GM23248 (cell line): ENCODE measurements at regions not wholly inside any gene's neighbourhood (a gene's known extent, or its start where the extent isn't known, plus 50 kb on each side); places are given as distances from the start of the nearest gene placed in this dataset.

ENCODE experiments used
- DNase-seq: peaks from one replicate; pipeline ENCODE4 v3.0.0-alpha.2; 2015
- H2AFZ ChIP-seq: fragments of 200-600 bp; sonication (generic); 2 replicates; pipeline ENCODE4 v1.6.1; 2016; ENCODE audit warnings: antibody characterized with exemption
- H3F3A ChIP-seq: fragments of 200-600 bp; sonication (generic); 2 replicates; pipeline ENCODE4 v1.6.1; 2016; ENCODE audit warnings: mild to moderate bottlenecking, antibody characterized with exemption, mixed run types; ENCODE audit not compliant: insufficient read depth
- H3K27ac ChIP-seq: fragments of 200-600 bp; sonication (generic); 2 replicates; pipeline ENCODE4 v1.5.1; 2016; ENCODE audit warnings: mild to moderate bottlenecking
- H3K27me3 ChIP-seq: fragments of 200-600 bp; sonication (generic); replicated peaks from 2 replicates; pipeline ENCODE4 v1.6.1; 2016; ENCODE audit warnings: mild to moderate bottlenecking; ENCODE audit not compliant: insufficient read depth
- H3K36me3 ChIP-seq: fragments of 200-600 bp; sonication (generic); 2 replicates; pipeline ENCODE4 v1.6.1; 2016; ENCODE audit warnings: low read depth, mild to moderate bottlenecking
- H3K4me1 ChIP-seq: fragments of 200-600 bp; sonication (generic); 2 replicates; pipeline ENCODE4 v1.6.1; 2016; ENCODE audit warnings: mild to moderate bottlenecking; ENCODE audit not compliant: insufficient read depth
- H3K4me2 ChIP-seq: fragments of 200-600 bp; sonication (generic); one replicate; pipeline ENCODE4 v1.6.1; 2016; ENCODE audit warnings: mild to moderate bottlenecking; ENCODE audit not compliant: unreplicated experiment
- H3K4me3 ChIP-seq: fragments of 200-600 bp; sonication (generic); 2 replicates; pipeline ENCODE4 v1.5.1; 2016; ENCODE audit warnings: mild to moderate bottlenecking
- H3K79me2 ChIP-seq: fragments of 200-600 bp; sonication (generic); 2 replicates; pipeline ENCODE4 v1.6.1; 2016; ENCODE audit warnings: mild to moderate bottlenecking; ENCODE audit not compliant: insufficient read depth
- H3K9ac ChIP-seq: fragments of 200-600 bp; sonication (generic); 2 replicates; pipeline ENCODE4 v1.6.1; 2016; ENCODE audit warnings: mild to moderate bottlenecking
- H3K9me2 ChIP-seq: fragments of 200-600 bp; sonication (generic); 2 replicates; pipeline ENCODE4 v1.6.1; 2016; ENCODE audit warnings: mixed run types, mild to moderate bottlenecking, moderate library complexity; ENCODE audit not compliant: insufficient read depth
- H3K9me3 ChIP-seq: fragments of 200-600 bp; sonication (generic); one replicate; pipeline ENCODE4 v1.6.1; 2017; ENCODE audit warnings: low read depth
- H4K20me1 ChIP-seq: fragments of 200-600 bp; sonication (generic); 2 replicates; pipeline ENCODE4 v1.6.0; 2016; ENCODE audit not compliant: insufficient read depth
- EZH2 ChIP-seq: fragments of 200-600 bp; sonication (generic); IDR thresholded peaks from 2 replicates; pipeline ENCODE4 v1.6.1; 2018; ENCODE audit warnings: antibody characterized with exemption, mild to moderate bottlenecking; ENCODE audit not compliant: insufficient read depth, poor library complexity, severe bottlenecking
- EZH2phosphoT487 ChIP-seq: fragments of 200-600 bp; sonication (generic); IDR thresholded peaks from 2 replicates; pipeline ENCODE4 v1.6.1; 2018; ENCODE audit warnings: antibody characterized with exemption, moderate library complexity, mild to moderate bottlenecking, low read depth; ENCODE audit not compliant: insufficient read depth
- whole genome bisulfite sequencing, 2 experiments: methylation state at CpG; one replicate each; pipeline ENCODE4 v1.1.6; 2015 to 2017; ENCODE audit warnings: low lambda C conversion rate in 2 of 2, low coverage in 1 of 2; ENCODE audit errors: missing lambda C conversion rate in 2 of 2; 5-methylcytosine and 5-hydroxymethylcytosine counted together
- in situ Hi-C: fragments of 300-500 bp; cut with MboI; formaldehyde crosslinking; loops from 2 replicates; pipeline ENCODE4 v1.15.0; 2020

DNA sequence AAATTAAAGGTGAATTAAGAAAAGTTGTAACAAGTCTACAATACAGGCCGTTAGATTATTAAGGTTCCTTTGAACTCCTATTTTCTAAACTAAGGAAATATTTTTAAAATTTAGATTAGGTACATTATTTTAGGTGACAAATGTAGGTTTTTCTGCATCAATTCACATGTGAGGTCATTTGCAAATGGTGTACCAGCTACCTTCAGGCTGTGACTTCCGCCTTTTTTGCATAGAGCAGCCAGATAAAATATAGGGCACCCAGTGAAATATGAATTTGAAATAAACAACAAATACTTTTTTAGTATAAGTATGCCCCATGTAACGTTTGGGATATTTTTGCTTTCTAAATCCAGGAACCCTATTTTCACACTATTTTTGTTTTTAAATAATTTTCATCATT lies 544.0 kb downstream of the LMO4 start:
- peaks cover 20% of the 10 kb centered on the region for H3K4me1 ChIP-seq
- peaks cover 15% of the 10 kb centered on the region for H3F3A ChIP-seq
- H3K9ac ChIP-seq = no peak overlapping the region
- H3K4me3 ChIP-seq = no peak overlapping the region
- no peaks in the 10 kb centered on the region for H4K20me1 ChIP-seq
- no peak for DNase-seq
- no peaks in the 10 kb centered on the region for H3K79me2 ChIP-seq
- H3K27ac ChIP-seq = no peak overlapping the region
- no peak overlapping the region for H2AFZ ChIP-seq
- no peaks in the 10 kb centered on the region for H3K27me3 ChIP-seq
- H3K4me2 ChIP-seq = no peak overlapping the region
- 72 to 78% methylated on average over 3 of the region's 3 CpGs for WGBS, 2 experiments
- H3K36me3 ChIP-seq = no peaks in the 10 kb centered on the region
- H3K9me3 ChIP-seq = no peaks in the 10 kb centered on the region
- TF ChIP-seq EZH2 = no peak
- no peak for TF ChIP-seq EZH2phosphoT487
- in situ Hi-C loops = no loop called here
- 0 out of 2 replicates have a peak, but pooled peaks cover 3% of the 10 kb centered on the region for H3K9me2 ChIP-seq

DNA sequence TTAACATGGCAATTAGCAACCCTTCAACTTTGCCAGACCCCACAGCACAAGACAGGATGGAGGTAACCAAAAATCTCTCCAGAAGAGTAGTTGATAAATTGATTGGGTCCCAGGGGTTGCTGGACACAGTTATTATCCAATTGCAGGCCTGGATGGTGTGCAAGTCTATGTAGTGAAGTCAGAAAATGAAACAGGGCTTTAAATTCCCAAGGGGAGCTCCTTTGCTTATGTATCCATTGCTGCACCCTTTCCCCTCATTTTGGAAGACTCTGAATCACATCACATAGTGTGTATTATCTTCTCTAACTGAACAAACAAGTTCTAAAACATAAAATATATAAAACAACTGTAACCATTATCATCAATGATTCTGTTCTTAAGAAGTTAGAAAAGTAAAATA lies 550.2 kb downstream of the LMO4 start:
- H2AFZ ChIP-seq = no peak overlapping the region
- no peaks in the 10 kb centered on the region for H3K9me2 ChIP-seq
- no peaks in the 10 kb centered on the region for H3K79me2 ChIP-seq
- no peaks in the 10 kb centered on the region for H3F3A ChIP-seq
- TF ChIP-seq EZH2 (no peak), EZH2phosphoT487 (no peak)
- H3K36me3 ChIP-seq = no peaks in the 10 kb centered on the region
- no peaks in the 10 kb centered on the region for H4K20me1 ChIP-seq
- H3K27me3 ChIP-seq = no peaks in the 10 kb centered on the region
- DNase-seq = no peak
- no peak overlapping the region for H3K4me3 ChIP-seq
- H3K4me2 ChIP-seq = no peak overlapping the region
- H3K9ac ChIP-seq = no peak overlapping the region
- H3K27ac ChIP-seq = no peak overlapping the region
- H3K4me1 ChIP-seq = no peaks in the 10 kb centered on the region; the same call in 1 of the 2 replicates
- in situ Hi-C loops = no loop called here
- no peaks in the 10 kb centered on the region for H3K9me3 ChIP-seq

DNA sequence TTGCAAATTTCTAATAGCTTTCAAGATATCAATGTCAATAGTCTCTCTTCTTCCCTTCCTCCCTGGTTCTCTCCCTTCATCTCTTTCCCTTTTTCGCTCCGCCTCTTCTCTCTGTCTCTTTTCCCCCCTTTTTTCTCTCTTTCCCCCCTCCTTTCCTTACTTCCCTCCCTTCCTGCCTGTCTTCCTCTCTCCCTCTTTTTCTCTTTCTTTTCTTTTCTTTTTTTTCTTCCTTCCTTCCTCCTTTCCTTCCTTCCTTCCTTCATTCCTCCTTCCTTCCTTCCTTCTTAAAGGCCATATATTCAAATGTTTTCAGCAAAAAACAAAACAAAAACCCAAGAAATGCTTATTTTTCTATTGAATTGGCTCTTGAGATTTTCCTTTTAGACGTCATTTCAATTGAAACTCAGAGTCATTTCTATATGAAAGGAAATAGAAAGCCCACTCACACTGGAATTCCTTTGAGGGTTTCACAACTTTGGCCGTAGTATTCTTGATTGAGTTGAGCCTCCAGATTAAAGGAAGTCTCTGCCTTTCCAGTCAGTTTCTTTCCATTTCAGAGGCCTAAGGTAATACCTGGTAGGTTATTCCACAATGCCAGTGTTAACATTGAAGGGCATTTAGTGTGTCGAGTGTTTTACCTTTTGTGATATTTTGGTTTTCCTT lies 551.5 kb downstream of the LMO4 start:
- no peaks in the 10 kb centered on the region; the same call in 1 of the 2 replicates for H3K4me1 ChIP-seq
- no peaks in the 10 kb centered on the region for H3K36me3 ChIP-seq
- H3K9me3 ChIP-seq = no peaks in the 10 kb centered on the region
- H3K4me3 ChIP-seq = no peak overlapping the region
- H3K79me2 ChIP-seq = no peaks in the 10 kb centered on the region
- no peak overlapping the region for H3K4me2 ChIP-seq
- TF ChIP-seq EZH2phosphoT487 = no peak
- no peak overlapping the region for H3K27ac ChIP-seq
- H4K20me1 ChIP-seq = no peaks in the 10 kb centered on the region
- H2AFZ ChIP-seq = no peak overlapping the region
- in situ Hi-C loops = no loop called here
- H3F3A ChIP-seq = no peaks in the 10 kb centered on the region
- no peak overlapping the region for H3K9ac ChIP-seq
- 85 to 91% methylated on average over 5 of the region's 5 CpGs for WGBS, 2 experiments
- no peak for DNase-seq
- H3K27me3 ChIP-seq = no peaks in the 10 kb centered on the region
- no peaks in the 10 kb centered on the region for H3K9me2 ChIP-seq

DNA sequence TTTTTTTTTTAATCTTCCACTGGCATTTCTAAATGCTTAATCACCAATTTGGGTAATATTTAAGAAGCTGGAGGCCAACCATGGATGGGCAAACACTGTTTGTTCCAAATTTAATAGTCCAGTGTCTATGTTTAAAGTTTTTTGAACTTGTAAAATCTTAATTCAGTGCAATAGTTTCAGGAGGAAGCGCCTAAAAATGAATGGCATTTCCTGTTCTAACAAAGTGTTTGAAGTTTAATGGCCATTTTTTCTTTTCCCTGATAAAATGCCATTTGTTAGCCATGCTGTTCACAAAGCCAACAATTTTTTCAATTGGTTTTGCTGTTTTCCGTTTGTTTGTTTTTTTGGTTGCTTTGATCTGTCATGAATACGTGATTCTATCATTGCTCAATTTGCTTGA lies 552.1 kb downstream of the LMO4 start:
- Histone ChIP-seq H3K9me2 (no peaks in the 10 kb centered on the region), H3K36me3 (no peaks in the 10 kb centered on the region), H3K27me3 (no peaks in the 10 kb centered on the region), H3K4me3 (no peak overlapping the region), H3K4me1 (no peaks in the 10 kb centered on the region; the same call in 1 of the 2 replicates), H2AFZ (no peak overlapping the region), H3K79me2 (no peaks in the 10 kb centered on the region), H3K4me2 (no peak overlapping the region), H3K9ac (no peak overlapping the region), H3F3A (no peaks in the 10 kb centered on the region), H3K27ac (no peak overlapping the region), H4K20me1 (no peaks in the 10 kb centered on the region), H3K9me3 (no peaks in the 10 kb centered on the region)
- DNase-seq = peak; percentile 5
- WGBS, 2 experiments = 81 to 84% methylated on average over 3 of the region's 3 CpGs
- no peak for TF ChIP-seq EZH2phosphoT487
- no peak for TF ChIP-seq EZH2
- in situ Hi-C loops = no loop called here

DNA sequence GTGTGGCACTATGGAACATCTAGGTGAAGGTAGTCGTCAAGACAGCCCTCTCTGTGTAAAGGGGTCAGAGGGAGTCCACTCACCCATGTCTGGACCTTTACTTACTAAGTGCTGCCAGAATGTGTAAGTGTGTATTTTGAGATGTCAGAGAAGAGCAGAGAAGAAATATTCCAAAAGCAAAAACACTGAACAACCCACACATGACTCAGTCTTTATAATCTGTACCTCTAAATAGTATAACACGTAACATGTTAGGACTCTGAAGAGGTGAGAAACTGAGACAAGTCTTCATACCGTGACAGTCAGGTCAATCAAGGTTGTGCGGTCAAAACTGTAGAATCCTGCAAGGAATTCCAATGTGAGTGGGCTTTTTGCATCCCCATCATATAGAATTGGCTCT lies 555.2 kb downstream of the LMO4 start:
- DNase-seq = no peak
- in situ Hi-C loops = no loop called here
- H3K9ac ChIP-seq = no peak overlapping the region
- no peaks in the 10 kb centered on the region for H3K9me2 ChIP-seq
- no peaks in the 10 kb centered on the region for H3K36me3 ChIP-seq
- no peaks in the 10 kb centered on the region; the same call in 1 of the 2 replicates for H3K4me1 ChIP-seq
- no peaks in the 10 kb centered on the region for H3K27me3 ChIP-seq
- H2AFZ ChIP-seq = no peak overlapping the region
- no peaks in the 10 kb centered on the region for H3K9me3 ChIP-seq
- H3F3A ChIP-seq = no peaks in the 10 kb centered on the region
- WGBS, 2 experiments = 84 to 86% methylated on average over 4 of the region's 4 CpGs
- H3K4me2 ChIP-seq = no peak overlapping the region
- no peak overlapping the region for H3K27ac ChIP-seq
- H3K4me3 ChIP-seq = no peak overlapping the region
- H3K79me2 ChIP-seq = no peaks in the 10 kb centered on the region
- TF ChIP-seq EZH2phosphoT487 (no peak), EZH2 (no peak)
- no peaks in the 10 kb centered on the region for H4K20me1 ChIP-seq
